HK-2 (cell line): ENCODE measurements at regions not wholly inside any gene's neighbourhood (a gene's known extent, or its start where the extent isn't known, plus 50 kb on each side); places are given as distances from the start of the nearest gene placed in this dataset.
A peak's percentile ranks its signal among the peaks of the same experiment; 100 is the strongest.
"Not testable (repeated sequence)": the region's sequence is repeated elsewhere in the genome, so short reads cannot be mapped to it uniquely, and the experiment has no call there.

ENCODE experiments used
- DNase-seq: peaks from one replicate; pipeline ENCODE4 v3.0.0-alpha.2; 2018; ENCODE audit not compliant: unreplicated experiment

- DNase-seq: not testable (repeated sequence)
These were observed 219.5 kb upstream of the FRG2C start for GRCh38 chr3:75444634-75445033.

GRCh38 chr3:75445234-75445633, 218.9 kb upstream of the FRG2C start:
- not testable (repeated sequence) for DNase-seq

GRCh38 chr3:75446948-75447347, 217.2 kb upstream of the FRG2C start:
- DNase-seq: not testable (repeated sequence)

- not testable (repeated sequence) for DNase-seq
These were observed 210.8 kb upstream of the FRG2C start for GRCh38 chr3:75453328-75453727.

- DNase-seq: not testable (repeated sequence)
These were observed 210.3 kb upstream of the FRG2C start for GRCh38 chr3:75453839-75454238.

- DNase-seq: not testable (repeated sequence)
These were observed 189.6 kb upstream of the FRG2C start for GRCh38 chr3:75474530-75474929.

GRCh38 chr3:75496600-75496999, 167.5 kb upstream of the FRG2C start:
- not testable (repeated sequence) for DNase-seq

- DNase-seq: not testable (repeated sequence)
These were observed 163.8 kb upstream of the FRG2C start for GRCh38 chr3:75500357-75500756.

- not testable (repeated sequence) for DNase-seq
These were observed 162.0 kb upstream of the FRG2C start for GRCh38 chr3:75502171-75502570.

GRCh38 chr3:75502769-75503756, 161.1 kb upstream of the FRG2C start:
- DNase-seq: not testable (repeated sequence)

GRCh38 chr3:75506603-75507002, 157.5 kb upstream of the FRG2C start:
- no peak for DNase-seq

- DNase-seq: not testable (repeated sequence)
These were observed 156.2 kb upstream of the FRG2C start for GRCh38 chr3:75507956-75508355.

- not testable (repeated sequence) for DNase-seq
These were observed 136.5 kb upstream of the FRG2C start for GRCh38 chr3:75527657-75528056.

- peak; percentile 29 for DNase-seq
These were observed 112.0 kb upstream of the FRG2C start for GRCh38 chr3:75552095-75552494.

GRCh38 chr3:75564427-75564826, 99.7 kb upstream of the FRG2C start:
- not testable (repeated sequence) for DNase-seq

- not testable (repeated sequence) for DNase-seq
These were observed 91.8 kb upstream of the FRG2C start for GRCh38 chr3:75572303-75572702.

- DNase-seq: not testable (repeated sequence)
These were observed 85.0 kb upstream of the FRG2C start for GRCh38 chr3:75579091-75579490.

GRCh38 chr3:75579536-75579935, 84.6 kb upstream of the FRG2C start:
- not testable (repeated sequence) for DNase-seq

GRCh38 chr3:75579981-75580782, 83.9 kb upstream of the FRG2C start:
- DNase-seq: peak; percentile 34

- DNase-seq: not testable (repeated sequence)
These were observed 81.6 kb upstream of the FRG2C start for GRCh38 chr3:75582536-75582935.

GRCh38 chr3:75583116-75583515, 81.0 kb upstream of the FRG2C start:
- not testable (repeated sequence) for DNase-seq

GRCh38 chr3:75587695-75588094, 76.4 kb upstream of the FRG2C start:
- DNase-seq: not testable (repeated sequence)
